Osteoblast (primary cell): ENCODE measurements at regions not wholly inside any gene's neighbourhood (a gene's known extent, or its start where the extent isn't known, plus 50 kb on each side); places are given as distances from the start of the nearest gene placed in this dataset.

Experiments
- DNase-seq: peaks from one replicate; pipeline ENCODE4 v3.0.0; 2011; ENCODE audit warnings: low spot score, mixed read lengths; ENCODE audit not compliant: insufficient read length; ENCODE audit errors: missing footprints
- H2AFZ ChIP-seq: 2 replicates; pipeline ENCODE4 v1.6.0; 2011; ENCODE audit warnings: mild to moderate bottlenecking, low read length
- H3K27ac ChIP-seq: 2 replicates; pipeline ENCODE4 v1.5.1; 2011; ENCODE audit warnings: mild to moderate bottlenecking, low read depth, low read length, moderate library complexity
- H3K27me3 ChIP-seq: 2 replicates; pipeline ENCODE4 v1.6.0; 2012; ENCODE audit warnings: mild to moderate bottlenecking, control low read depth, inconsistent platforms, low read length, moderate library complexity; ENCODE audit not compliant: insufficient read depth
- H3K36me3 ChIP-seq: 2 replicates; pipeline ENCODE4 v1.5.1; 2011; ENCODE audit warnings: mild to moderate bottlenecking, low read length, control low read depth, moderate library complexity; ENCODE audit not compliant: insufficient read depth
- H3K4me1 ChIP-seq: 2 replicates; pipeline ENCODE4 v1.5.1; 2011; ENCODE audit warnings: mild to moderate bottlenecking, low read length, control low read depth, moderate library complexity; ENCODE audit not compliant: insufficient read depth
- H3K4me2 ChIP-seq: 2 replicates; pipeline ENCODE4 v1.6.0; 2011; ENCODE audit warnings: mild to moderate bottlenecking, low read length; ENCODE audit not compliant: insufficient read depth
- H3K4me3 ChIP-seq: fragments of 200-600 bp; sonication (generic); 3 replicates; pipeline ENCODE4 v1.5.1; 2012; ENCODE audit warnings: mild to moderate bottlenecking, low read length, inconsistent platforms; ENCODE audit not compliant: insufficient read depth
- H3K79me2 ChIP-seq: 2 replicates; pipeline ENCODE4 v1.6.0; 2012; ENCODE audit warnings: mild to moderate bottlenecking, low read length, control low read depth, inconsistent platforms; ENCODE audit not compliant: insufficient read depth
- H3K9me3 ChIP-seq: 2 replicates; pipeline ENCODE4 v1.5.1; 2011; ENCODE audit warnings: low read depth, low read length, control low read depth
- H4K20me1 ChIP-seq: 2 replicates; pipeline ENCODE4 v1.6.0; 2012; ENCODE audit warnings: mild to moderate bottlenecking, low read length, control low read depth; ENCODE audit not compliant: insufficient read depth
- TF ChIP-seq, protein P1 (sequence below): IDR thresholded peaks from 2 replicates; pipeline ENCODE4 v1.5.1; 2011; ENCODE audit warnings: mild to moderate bottlenecking, low read depth, low read length, moderate library complexity; ENCODE audit errors: extremely low read depth

DNA sequence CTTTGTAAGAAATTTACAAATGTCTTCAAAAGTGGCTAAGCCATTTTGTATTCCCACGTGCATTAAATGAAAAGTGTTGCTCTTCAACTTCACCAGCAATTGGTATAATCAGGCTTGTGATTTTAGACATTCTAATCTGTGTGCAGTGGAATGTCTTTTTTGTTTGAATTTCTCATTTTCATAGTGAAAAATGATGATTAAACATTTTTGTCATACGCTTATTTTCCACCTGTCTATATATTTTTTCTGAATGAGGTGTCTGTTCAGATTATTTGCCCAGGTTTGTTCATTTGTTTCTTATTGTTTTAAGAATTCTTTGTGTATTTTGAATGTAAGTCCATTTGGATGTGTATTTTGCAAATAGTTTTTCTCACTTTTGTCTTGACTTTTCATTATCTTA is 558.1 kb downstream of the TENT5A start:
- H3K4me2 ChIP-seq = no peak overlapping the region
- no peak overlapping the region for H3K27ac ChIP-seq
- no peak overlapping the region for H3K4me3 ChIP-seq
- H3K4me1 ChIP-seq = no peaks in the 10 kb centered on the region
- peak; percentile 5 for DNase-seq
- no peaks in the 10 kb centered on the region for H3K9me3 ChIP-seq
- H3K36me3 ChIP-seq = no peaks in the 10 kb centered on the region
- H4K20me1 ChIP-seq = no peaks in the 10 kb centered on the region
- no peak overlapping the region for H2AFZ ChIP-seq
- H3K27me3 ChIP-seq = no peaks in the 10 kb centered on the region
- TF ChIP-seq, protein P1, sequence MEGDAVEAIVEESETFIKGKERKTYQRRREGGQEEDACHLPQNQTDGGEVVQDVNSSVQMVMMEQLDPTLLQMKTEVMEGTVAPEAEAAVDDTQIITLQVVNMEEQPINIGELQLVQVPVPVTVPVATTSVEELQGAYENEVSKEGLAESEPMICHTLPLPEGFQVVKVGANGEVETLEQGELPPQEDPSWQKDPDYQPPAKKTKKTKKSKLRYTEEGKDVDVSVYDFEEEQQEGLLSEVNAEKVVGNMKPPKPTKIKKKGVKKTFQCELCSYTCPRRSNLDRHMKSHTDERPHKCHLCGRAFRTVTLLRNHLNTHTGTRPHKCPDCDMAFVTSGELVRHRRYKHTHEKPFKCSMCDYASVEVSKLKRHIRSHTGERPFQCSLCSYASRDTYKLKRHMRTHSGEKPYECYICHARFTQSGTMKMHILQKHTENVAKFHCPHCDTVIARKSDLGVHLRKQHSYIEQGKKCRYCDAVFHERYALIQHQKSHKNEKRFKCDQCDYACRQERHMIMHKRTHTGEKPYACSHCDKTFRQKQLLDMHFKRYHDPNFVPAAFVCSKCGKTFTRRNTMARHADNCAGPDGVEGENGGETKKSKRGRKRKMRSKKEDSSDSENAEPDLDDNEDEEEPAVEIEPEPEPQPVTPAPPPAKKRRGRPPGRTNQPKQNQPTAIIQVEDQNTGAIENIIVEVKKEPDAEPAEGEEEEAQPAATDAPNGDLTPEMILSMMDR = no peak
- H3K79me2 ChIP-seq = no peaks in the 10 kb centered on the region

DNA sequence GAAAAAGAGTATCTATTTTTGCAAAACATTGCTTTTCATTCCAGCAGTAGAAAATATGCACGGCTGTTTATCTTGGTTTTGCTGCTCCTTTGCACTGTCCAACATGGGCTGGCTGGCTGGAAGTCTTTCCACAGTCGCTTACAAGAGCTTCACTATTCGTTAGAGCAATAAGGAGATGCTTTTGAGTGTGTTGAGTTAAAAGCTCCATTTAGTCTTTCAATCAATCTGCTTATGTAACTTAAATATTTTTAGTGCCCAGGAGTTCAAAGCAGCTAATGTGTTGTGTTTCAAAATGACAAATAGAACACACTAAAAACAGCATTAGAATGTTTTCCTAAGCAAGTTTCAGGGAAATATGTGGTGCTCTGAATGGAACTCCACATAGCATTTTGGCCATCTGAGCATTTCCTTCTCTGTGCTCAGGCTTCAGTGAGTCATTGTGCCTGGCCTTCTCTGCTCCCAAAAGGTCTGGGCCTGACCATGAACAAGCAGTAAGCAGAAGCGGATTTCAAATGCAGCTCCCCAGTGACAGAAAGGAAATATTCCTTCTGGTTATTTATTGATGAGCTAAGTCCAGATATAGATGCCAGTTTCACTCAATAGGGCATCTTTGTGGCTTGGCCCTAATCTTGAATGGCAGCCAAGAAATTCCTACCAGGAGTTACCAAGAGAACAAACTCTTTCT is 580.3 kb downstream of the TENT5A start:
- peaks cover 14% of the 10 kb centered on the region for H3K4me1 ChIP-seq
- TF ChIP-seq, protein P1 = no peak
- H3K9me3 ChIP-seq = no peaks in the 10 kb centered on the region
- no peaks in the 10 kb centered on the region for H3K27me3 ChIP-seq
- no peaks in the 10 kb centered on the region for H3K79me2 ChIP-seq
- peak; percentile 26 for DNase-seq
- peak overlapping the region; percentile 38 for H2AFZ ChIP-seq
- H3K4me3 ChIP-seq = no peak overlapping the region
- H4K20me1 ChIP-seq = no peaks in the 10 kb centered on the region
- peak overlapping the region; percentile 54 for H3K4me2 ChIP-seq
- peak overlapping the region; percentile 25 for H3K27ac ChIP-seq
- no peaks in the 10 kb centered on the region for H3K36me3 ChIP-seq

DNA sequence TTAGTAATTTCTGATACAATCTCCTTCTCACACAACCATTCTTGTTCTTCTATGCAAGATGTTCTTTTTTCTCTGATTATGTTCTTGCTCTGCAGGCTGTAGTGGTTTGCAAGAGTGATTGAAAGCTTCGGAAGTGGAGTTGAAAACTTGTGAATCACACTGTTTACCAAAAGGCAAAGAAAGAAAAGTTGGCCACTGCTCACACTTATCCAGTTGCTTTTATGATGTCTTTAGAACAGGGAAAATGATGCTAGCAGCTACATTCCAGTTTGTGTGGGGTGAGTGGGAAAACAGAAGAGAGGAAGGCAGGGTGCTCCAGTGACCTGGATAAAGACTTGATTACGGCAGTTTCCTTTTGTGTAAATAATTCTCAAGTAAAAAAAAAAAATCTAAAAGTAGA is 583.3 kb downstream of the TENT5A start:
- Histone ChIP-seq H3K36me3 (no peaks in the 10 kb centered on the region), H4K20me1 (no peaks in the 10 kb centered on the region), H3K27ac (no peak overlapping the region), H3K79me2 (no peaks in the 10 kb centered on the region), H3K4me2 (peak overlapping the region; percentile 24), H3K4me1 (peaks cover 19% of the 10 kb centered on the region), H3K27me3 (no peaks in the 10 kb centered on the region), H2AFZ (peak overlapping the region; percentile 10), H3K9me3 (no peaks in the 10 kb centered on the region), H3K4me3 (no peak overlapping the region)
- no peak for DNase-seq
- TF ChIP-seq, protein P1 = no peak

DNA sequence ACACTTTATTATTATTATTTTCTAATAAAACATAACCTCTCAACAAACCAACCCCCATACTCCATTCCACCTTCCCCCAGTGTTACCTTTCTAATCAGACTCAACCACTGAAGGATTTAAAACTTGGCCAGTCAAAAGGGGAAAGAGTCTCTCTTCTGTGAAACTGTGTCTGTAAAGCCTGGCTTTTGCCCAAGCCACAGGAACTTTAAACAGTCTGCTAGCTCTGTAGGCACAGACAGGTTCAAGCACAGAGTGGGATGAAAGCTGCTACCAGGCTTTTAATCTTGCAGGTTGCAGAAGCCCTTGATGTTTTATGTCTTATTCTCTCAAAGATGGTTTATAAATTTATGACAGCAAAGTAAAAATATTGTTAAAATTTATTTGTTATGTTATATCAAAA is 585.7 kb downstream of the TENT5A start:
- Histone ChIP-seq H3K36me3 (no peaks in the 10 kb centered on the region), H3K4me3 (no peak overlapping the region), H3K27ac (no peak overlapping the region), H2AFZ (no peak overlapping the region), H3K27me3 (no peaks in the 10 kb centered on the region), H4K20me1 (no peaks in the 10 kb centered on the region), H3K9me3 (no peaks in the 10 kb centered on the region), H3K79me2 (no peaks in the 10 kb centered on the region), H3K4me2 (no peak overlapping the region), H3K4me1 (peaks cover 8% of the 10 kb centered on the region)
- TF ChIP-seq, protein P1 = no peak
- DNase-seq = no peak
